ENCODE measurements at regions not wholly inside any gene's neighbourhood (a gene's known extent, or its start where the extent isn't known, plus 50 kb on each side); places are given as distances from the start of the nearest gene placed in this dataset.

DNA sequence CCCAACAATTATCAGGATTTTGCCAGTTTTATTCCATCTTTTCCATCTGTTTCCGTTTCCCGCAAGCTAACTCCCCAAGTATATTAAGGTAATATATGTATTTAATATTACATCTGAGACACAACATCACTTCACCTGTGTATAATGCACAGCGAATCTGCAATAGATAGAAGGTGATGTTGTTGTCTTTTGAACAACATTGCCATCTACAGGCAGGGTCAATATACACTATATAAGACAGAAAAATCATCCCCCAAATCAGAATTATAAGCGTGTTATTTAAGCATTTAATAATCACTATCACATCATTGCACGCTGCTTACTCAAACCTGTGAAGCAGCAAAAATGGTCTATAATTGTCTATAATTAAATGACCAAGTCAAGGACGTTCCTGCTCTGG is 1115.5 kb downstream of the NLGN4X start:
- Histone ChIP-seq H3K9me3 (no peaks in the 10 kb centered on the region), H3K27me3 (no peaks in the 10 kb centered on the region), H3K27ac (no peak overlapping the region), H3K36me3 (no peaks in the 10 kb centered on the region), H3K4me1 (no peaks in the 10 kb centered on the region), H3K4me3 (no peak overlapping the region)
- intact Hi-C loops (cut with DNase I): no loop called here
- TF ChIP-seq EP300 (IDR thresholded peaks at IDR 0.05) (no peak), POLR2A (IDR thresholded peaks at IDR 0.05) (no peak)
- TF ChIP-seq, protein P1, sequence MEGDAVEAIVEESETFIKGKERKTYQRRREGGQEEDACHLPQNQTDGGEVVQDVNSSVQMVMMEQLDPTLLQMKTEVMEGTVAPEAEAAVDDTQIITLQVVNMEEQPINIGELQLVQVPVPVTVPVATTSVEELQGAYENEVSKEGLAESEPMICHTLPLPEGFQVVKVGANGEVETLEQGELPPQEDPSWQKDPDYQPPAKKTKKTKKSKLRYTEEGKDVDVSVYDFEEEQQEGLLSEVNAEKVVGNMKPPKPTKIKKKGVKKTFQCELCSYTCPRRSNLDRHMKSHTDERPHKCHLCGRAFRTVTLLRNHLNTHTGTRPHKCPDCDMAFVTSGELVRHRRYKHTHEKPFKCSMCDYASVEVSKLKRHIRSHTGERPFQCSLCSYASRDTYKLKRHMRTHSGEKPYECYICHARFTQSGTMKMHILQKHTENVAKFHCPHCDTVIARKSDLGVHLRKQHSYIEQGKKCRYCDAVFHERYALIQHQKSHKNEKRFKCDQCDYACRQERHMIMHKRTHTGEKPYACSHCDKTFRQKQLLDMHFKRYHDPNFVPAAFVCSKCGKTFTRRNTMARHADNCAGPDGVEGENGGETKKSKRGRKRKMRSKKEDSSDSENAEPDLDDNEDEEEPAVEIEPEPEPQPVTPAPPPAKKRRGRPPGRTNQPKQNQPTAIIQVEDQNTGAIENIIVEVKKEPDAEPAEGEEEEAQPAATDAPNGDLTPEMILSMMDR (IDR thresholded peaks at IDR 0.05): peak in 2 of 4 experiments; percentile 26 to 38
- WGBS, 2 donors: 41 to 59% methylated on average over 6 of the region's 6 CpGs
- DNase-seq: no peak

DNA sequence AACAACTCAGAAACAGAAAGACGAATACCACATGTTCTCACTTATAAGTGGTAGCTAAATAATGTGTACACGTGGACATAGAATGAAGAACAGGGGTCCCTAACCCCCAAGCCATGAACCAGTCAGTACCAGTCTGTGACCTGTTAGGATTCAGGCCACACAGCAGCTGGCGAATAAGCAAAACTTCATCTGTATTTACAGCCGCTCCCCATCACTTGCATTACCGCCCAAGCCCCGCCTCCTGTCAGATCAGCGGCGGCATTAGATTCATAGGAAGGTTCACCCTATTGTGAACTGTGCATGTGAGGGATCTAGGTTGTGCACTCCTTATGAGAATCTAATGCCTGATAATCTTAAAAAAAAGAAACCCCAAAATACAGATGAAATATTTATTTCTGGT is 1128.7 kb downstream of the NLGN4X start:
- H3K36me3 ChIP-seq: no peaks in the 10 kb centered on the region
- no peak for TF ChIP-seq POLR2AphosphoS5 (IDR thresholded peaks at IDR 0.05)
- TF ChIP-seq POLR2A (IDR thresholded peaks at IDR 0.05): no peak
- TF ChIP-seq, protein P1 (IDR thresholded peaks at IDR 0.05): no peak
- no peak for TF ChIP-seq EP300 (IDR thresholded peaks at IDR 0.05)
- H3K9me3 ChIP-seq: no peaks in the 10 kb centered on the region
- no peak overlapping the region for H3K4me3 ChIP-seq
- DNase-seq: no peak
- WGBS, 2 donors: 88 to 93% methylated on average over 8 of the region's 8 CpGs
- intact Hi-C loops (cut with DNase I): no loop called here
- H3K27me3 ChIP-seq: no peaks in the 10 kb centered on the region
- H3K4me1 ChIP-seq: no peaks in the 10 kb centered on the region
- no peak overlapping the region for H3K27ac ChIP-seq

DNA sequence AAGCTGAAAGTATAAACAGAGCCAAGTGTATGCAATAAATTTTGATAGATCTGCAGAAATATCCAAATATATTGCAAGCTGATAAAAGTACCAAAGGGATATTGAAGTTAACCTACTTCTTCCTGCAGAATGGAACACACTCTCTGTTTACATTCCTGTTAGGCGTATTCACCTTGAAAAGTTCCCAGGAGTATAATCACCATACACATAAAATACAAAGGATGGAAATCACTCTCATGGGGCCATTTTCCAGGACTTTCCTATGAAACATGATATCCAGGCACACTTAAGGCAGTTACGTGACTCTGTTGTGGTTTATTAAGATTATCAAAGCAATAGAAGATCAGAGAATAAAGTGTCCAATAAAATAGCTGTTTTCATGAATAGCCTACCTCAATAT is 1142.3 kb downstream of the NLGN4X start:
- Histone ChIP-seq H3K4me3 (no peak overlapping the region), H3K4me1 (no peaks in the 10 kb centered on the region), H3K9me3 (no peaks in the 10 kb centered on the region), H3K36me3 (no peaks in the 10 kb centered on the region), H3K27ac (no peak overlapping the region), H3K27me3 (no peaks in the 10 kb centered on the region)
- TF ChIP-seq POLR2A (IDR thresholded peaks at IDR 0.05): no peak
- intact Hi-C loops (cut with DNase I): no loop called here
- WGBS, 2 donors: 43 to 59% methylated on average over 2 of the region's 2 CpGs
- DNase-seq: no peak

DNA sequence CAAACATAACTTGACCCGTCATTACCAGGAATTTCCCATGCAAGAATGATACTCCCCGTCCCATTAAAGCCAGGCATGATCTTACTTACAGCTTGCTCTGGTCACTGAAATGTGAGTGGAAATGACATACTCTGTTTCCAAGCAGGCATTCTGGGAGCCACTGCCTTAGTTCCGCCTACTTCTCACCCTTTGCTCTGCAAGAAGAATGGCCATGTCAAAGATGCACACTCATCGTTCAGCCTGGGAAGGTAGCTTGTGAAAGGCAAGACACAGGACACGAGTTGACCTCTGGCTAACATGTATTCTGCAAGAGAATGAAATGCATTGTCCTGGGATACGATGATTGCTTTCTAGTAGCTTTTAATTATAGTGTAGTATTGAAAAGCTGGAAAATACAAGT is 1144.4 kb downstream of the NLGN4X start:
- H3K4me1 ChIP-seq: no peaks in the 10 kb centered on the region
- TF ChIP-seq POLR2A (IDR thresholded peaks at IDR 0.05) (no peak), EP300 (IDR thresholded peaks at IDR 0.05) (no peak), POLR2AphosphoS5 (IDR thresholded peaks at IDR 0.05) (no peak)
- TF ChIP-seq, protein P1 (IDR thresholded peaks at IDR 0.05): no peak

DNA sequence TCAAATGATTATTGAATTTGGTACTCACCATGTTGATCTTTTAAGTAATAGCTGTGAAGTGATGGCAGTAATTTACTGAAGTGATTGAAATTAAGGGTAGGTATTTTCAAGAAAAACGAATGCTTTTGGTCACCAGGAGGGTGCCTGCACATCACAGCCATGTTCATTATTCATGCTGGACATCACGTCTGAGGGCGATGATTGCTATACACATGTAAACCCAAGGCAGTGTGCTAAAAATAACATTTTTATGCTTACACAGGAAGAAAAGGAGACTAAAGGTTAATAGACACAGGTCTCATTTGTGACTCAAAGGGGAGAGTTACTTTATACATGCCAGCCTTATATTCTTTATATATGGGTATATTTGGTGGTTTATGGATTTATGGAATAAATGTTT is 1146.0 kb downstream of the NLGN4X start:
- Histone ChIP-seq H3K27ac (no peak overlapping the region), H3K9me3 (no peaks in the 10 kb centered on the region), H3K27me3 (no peaks in the 10 kb centered on the region), H3K4me1 (no peaks in the 10 kb centered on the region), H3K4me3 (no peak overlapping the region), H3K36me3 (no peaks in the 10 kb centered on the region)
- intact Hi-C loops (cut with DNase I): no loop called here
- WGBS, 2 donors: 86% methylated on average over 3 of the region's 3 CpGs
- DNase-seq: no peak
- TF ChIP-seq POLR2AphosphoS5 (IDR thresholded peaks at IDR 0.05) (no peak), EP300 (IDR thresholded peaks at IDR 0.05) (no peak), POLR2A (IDR thresholded peaks at IDR 0.05) (no peak)
- TF ChIP-seq, protein P1 (IDR thresholded peaks at IDR 0.05): no peak

More for the DNA sequence above, 1144.4 kb downstream of the NLGN4X start:
- WGBS, 2 donors: 91 to 93% methylated on average over 6 of the region's 6 CpGs
- Histone ChIP-seq H3K27me3 (no peaks in the 10 kb centered on the region), H3K36me3 (no peaks in the 10 kb centered on the region), H3K4me3 (no peak overlapping the region), H3K27ac (no peak overlapping the region), H3K9me3 (no peaks in the 10 kb centered on the region)
- intact Hi-C loops (cut with DNase I): no loop called here
- no peak for DNase-seq

All from sigmoid colon (tissue), 6 donors.